K562 (cell line): ENCODE measurements at regions not wholly inside any gene's neighbourhood (a gene's known extent, or its start where the extent isn't known, plus 50 kb on each side); places are given as distances from the start of the nearest gene placed in this dataset.

Source experiments
- ATAC-seq: fragments of 200-7000 bp; cut with Tn5 transposase; 3 replicates; pipeline ENCODE4 v1.9.1; 2020; ENCODE audit warnings: moderate library complexity
- BruUV-seq: library from RNA; stranded (reverse); fragments of 400-500 nt; replicated peaks from 2 replicates; lab custom pipeline; 2021; lab: Mats Ljungman, UMichigan
- CTCF ChIA-PET: fragments of 300-600 bp; formaldehyde crosslinking; extraction: SDS; loops from one replicate; lab custom pipeline; 2021; ENCODE audit warnings: low intra/inter-chr PET ratio; lab: Yijun Ruan, JAX
- POLR2A ChIA-PET: fragments of 300-600, 350-650 bp; sonication (Branson Sonifier 250); formaldehyde crosslinking; extraction: SDS; loops from one replicate; lab custom pipeline; 2021; ENCODE audit warnings: antibody characterized with exemption, inconsistent platforms; lab: Yijun Ruan, JAX
- DNase-seq, 4 experiments: peaks; one replicate each; pipeline versions ENCODE4 v3.0.0 to v3.0.0-alpha.2; 2011 to 2018; ENCODE audit warnings: low spot score in 3 of 4, mixed read lengths in 3 of 4; ENCODE audit errors: extremely low read depth in 1 of 4
- FAIRE-seq: peaks from 2 replicates; lab custom pipeline; 2011; peaks lifted over from hg19 to GRCh38; lab: Jason Lieb, UNC
- H2AFZ ChIP-seq: 2 replicates; pipeline ENCODE4 v1.6.0; 2011; ENCODE audit warnings: low read depth, low read length, control low read depth, inconsistent platforms
- H3K27ac ChIP-seq: fragments of 200-600 bp; 3 replicates; pipeline ENCODE4 v1.8.0; 2011; ENCODE audit warnings: low read depth, mild to moderate bottlenecking, control low read depth, inconsistent platforms, low read length, moderate library complexity, mixed read lengths; ENCODE audit errors: extremely low read depth
- H3K27me3 ChIP-seq, 2 experiments: fragments of 300-600 bp in 1 of 2; 2 replicates in 1 of 2; 3 replicates in 1 of 2; pipeline versions ENCODE4 v1.6.0 to v1.8.0; 2011; ENCODE audit warnings: inconsistent platforms in 2 of 2, low read length in 2 of 2, mild to moderate bottlenecking in 1 of 2, mixed read lengths in 1 of 2, moderate library complexity in 1 of 2; ENCODE audit not compliant: control insufficient read depth in 2 of 2, insufficient read depth in 2 of 2
- H3K36me3 ChIP-seq: fragments of 300-600 bp; 3 replicates; pipeline ENCODE4 v1.8.0; 2011; ENCODE audit warnings: mild to moderate bottlenecking, low read length, inconsistent platforms; ENCODE audit not compliant: control insufficient read depth, insufficient read depth
- H3K4me1 ChIP-seq, 2 experiments: fragments of 200-600 bp in 1 of 2; replicated peaks in 1 of 2; 2 replicates in 1 of 2; 3 replicates in 1 of 2; pipeline versions ENCODE4 v1.5.1 to v1.8.0; 2011; ENCODE audit warnings: inconsistent platforms in 2 of 2, low read length in 2 of 2, mild to moderate bottlenecking in 1 of 2, mixed read lengths in 1 of 2, moderate library complexity in 1 of 2; ENCODE audit not compliant: control insufficient read depth in 2 of 2, insufficient read depth in 2 of 2
- H3K4me2 ChIP-seq: 2 replicates; pipeline ENCODE4 v1.6.1; 2011; ENCODE audit warnings: low read length, control low read depth, inconsistent platforms, mixed read lengths; ENCODE audit not compliant: insufficient read depth
- H3K4me3 ChIP-seq: fragments of 200-600 bp; sonication (generic), shearing (Covaris generic); 2 replicates; pipeline ENCODE4 v1.5.1; 2016; ENCODE audit warnings: control low read depth, inconsistent platforms
- H3K79me2 ChIP-seq: fragments of 200-600 bp; 3 replicates; pipeline ENCODE4 v1.8.0; 2011; ENCODE audit warnings: low read length, inconsistent platforms; ENCODE audit not compliant: control insufficient read depth, insufficient read depth
- H3K9ac ChIP-seq, 2 experiments: 2 replicates each; pipeline versions ENCODE4 v1.6.0 to v1.6.1; 2011; ENCODE audit warnings: low read depth in 2 of 2, low read length in 2 of 2, control low read depth in 1 of 2, inconsistent platforms in 1 of 2, mild to moderate bottlenecking in 1 of 2, mixed read lengths in 1 of 2; ENCODE audit not compliant: insufficient read depth in 1 of 2
- H3K9me1 ChIP-seq: one replicate; pipeline ENCODE4 v1.6.0; 2011; ENCODE audit warnings: inconsistent platforms, mild to moderate bottlenecking, low read length, moderate library complexity; ENCODE audit not compliant: control insufficient read depth, insufficient read depth
- H3K9me3 ChIP-seq: replicated peaks from 2 replicates; pipeline ENCODE4 v1.5.1; 2011; ENCODE audit warnings: low read depth, low read length, inconsistent platforms; ENCODE audit not compliant: control insufficient read depth, insufficient read depth
- H4K20me1 ChIP-seq: replicated peaks from 2 replicates; pipeline ENCODE4 v1.6.1; 2011; ENCODE audit warnings: low read length, inconsistent platforms, mixed read lengths; ENCODE audit not compliant: control insufficient read depth, insufficient read depth
- CTCF ChIP-seq, 3 experiments: IDR thresholded peaks in 2 of 3; conservative IDR thresholded peaks in 1 of 3; 2 replicates each; pipeline ENCODE4 v1.5.1; 2011 to 2012; ENCODE audit warnings: low read length in 3 of 3, mild to moderate bottlenecking in 3 of 3, control low read depth in 2 of 3, improper control_type of control experiment in 1 of 3, inconsistent platforms in 1 of 3, low read depth in 1 of 3, mixed read lengths in 1 of 3, moderate library complexity in 1 of 3; ENCODE audit not compliant: insufficient read depth in 2 of 3
- SPI1 ChIP-seq: IDR thresholded peaks from 2 replicates; pipeline ENCODE4 v1.6.1; 2011; ENCODE audit warnings: low read depth, low read length, control low read depth, borderline replicate concordance
- TCFL5 ChIP-seq: fragments of 250-450 bp; sonication (Bioruptor Pico); conservative IDR thresholded peaks from 2 replicates; pipeline ENCODE4 v1.6.1; 2021; ENCODE audit warnings: mild to moderate bottlenecking, moderate library complexity, matching md5 sums
- ZNF12 ChIP-seq: sonication (generic); formaldehyde crosslinking; IDR thresholded peaks from 2 replicates; pipeline ENCODE4 v1.4.0; 2020; ENCODE audit warnings: mild to moderate bottlenecking, missing genetic modification reagents
- WGBS: fragments of 100-300 bp; shearing (Covaris generic); methylation state at CpG from one replicate; pipeline ENCODE4 v1.1.6; 2016; ENCODE audit warnings: low coverage, mixed read lengths; ENCODE audit not compliant: insufficient coverage; ENCODE audit errors: missing lambda C conversion rate; 5-methylcytosine and 5-hydroxymethylcytosine counted together
- in situ Hi-C: fragments of 300-500 bp; cut with MboI; formaldehyde crosslinking; loops from 4 replicates; pipeline ENCODE4 v1.15.0; 2018; ENCODE audit warnings: inconsistent platforms, mixed read lengths
- intact Hi-C: fragments of 100-400 bp; cut with micrococcal nuclease; formaldehyde crosslinking; loops from 2 replicates; pipeline ENCODE4 v1.14.2; 2022

DNA sequence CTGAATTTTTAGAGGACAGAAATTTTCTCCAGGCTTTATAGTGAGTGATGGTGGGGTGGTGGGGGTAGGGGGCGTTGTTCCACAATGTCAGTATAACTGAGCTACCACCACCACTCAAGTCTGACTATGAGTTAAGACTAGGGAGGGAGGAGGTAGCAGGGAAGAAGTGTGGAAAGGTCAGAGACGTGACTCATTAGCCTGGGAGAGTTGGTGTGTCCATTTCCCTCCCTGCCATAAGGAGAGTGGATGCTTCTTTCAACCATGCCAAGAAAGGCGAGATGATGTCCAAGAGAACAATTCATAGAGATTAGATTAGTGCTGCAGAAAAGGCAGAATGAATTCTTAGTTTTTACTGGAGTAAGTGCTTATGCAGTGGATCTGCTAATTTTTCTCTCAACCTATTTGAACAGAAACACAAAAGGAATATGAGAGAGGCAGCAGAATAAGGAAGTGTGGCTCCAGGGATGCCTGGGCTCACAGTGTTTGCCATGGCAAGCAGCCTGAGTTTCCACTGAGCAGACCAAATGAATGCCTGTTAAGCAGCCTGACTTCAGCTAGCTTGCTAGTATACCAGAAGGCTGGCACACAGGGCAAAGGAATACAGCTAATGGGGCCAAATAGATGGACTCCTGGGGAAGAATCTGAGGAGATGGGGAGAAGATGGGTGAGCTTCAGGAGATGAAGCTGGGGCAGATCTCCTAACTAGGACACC, 708.9 kb downstream of the NTRK3 start:
- H3K9me1 ChIP-seq: no peaks in the 10 kb centered on the region
- no peaks in the 10 kb centered on the region for H4K20me1 ChIP-seq
- no TSS peak for BruUV-seq
- H3K4me1 ChIP-seq: no peaks in the 10 kb centered on the region
- H3K9me3 ChIP-seq: no peaks in the 10 kb centered on the region
- H3K27ac ChIP-seq: no peak overlapping the region
- H2AFZ ChIP-seq: no peak overlapping the region
- no peaks in the 10 kb centered on the region for H3K27me3 ChIP-seq
- 0 out of 3 replicates have a peak, but pooled peaks cover 2% of the 10 kb centered on the region for H3K36me3 ChIP-seq
- WGBS: 40% methylated on average over 3 of the region's 3 CpGs
- H3K9ac ChIP-seq: no peak overlapping the region
- ChIA-PET CTCF (no interaction called here), POLR2A (no interaction called here)
- in situ Hi-C loops: no loop called here
- H3K79me2 ChIP-seq: no peaks in the 10 kb centered on the region
- ATAC-seq (no peak), FAIRE-seq (no peak), DNase-seq (peak in 1 of 4 experiments; percentile 4)
- no peak overlapping the region for H3K4me2 ChIP-seq
- H3K4me3 ChIP-seq: no peak overlapping the region
- TF ChIP-seq ZNF12 (no peak), SPI1 (0 out of 2 replicates have a peak, but pooled peaks have one; percentile 5), TCFL5 (no peak), CTCF (IDR thresholded peaks at IDR 0.05 in 2 of 3, conservative IDR thresholded peaks at IDR 0.05 in 1 of 3; ENCODE audit: insufficient read depth in 2 of 3, low read depth in 1 of 3, low read length in 3 of 3) (0 out of 6 replicates have a peak, but pooled peaks of 1 of the 3 experiments have one; percentile 5)
- intact Hi-C loops: no loop called here
